ENCODE measurements at regions not wholly inside any gene's neighbourhood (a gene's known extent, or its start where the extent isn't known, plus 50 kb on each side); places are given as distances from the start of the nearest gene placed in this dataset.

- no peak overlapping the region for H2AFZ ChIP-seq (ENCODE audit: low read length)
- H3K27ac ChIP-seq (ENCODE audit: low read depth, low read length, poor library complexity, severe bottlenecking), result no peak overlapping the region
- no peak overlapping the region for H3K9ac ChIP-seq (ENCODE audit: low read length)
- no peaks in the 10 kb centered on the region for H3F3A ChIP-seq (ENCODE audit: insufficient read depth, low read length)
- H3K79me2 ChIP-seq (ENCODE audit: insufficient read depth, low read length), result no peaks in the 10 kb centered on the region
- no peaks in the 10 kb centered on the region for H3K4me1 ChIP-seq (ENCODE audit: insufficient read depth, low read length, severe bottlenecking)
- no peaks in the 10 kb centered on the region for H4K20me1 ChIP-seq (ENCODE audit: insufficient read depth, low read length)
- no peak for TF ChIP-seq EZH2 (IDR thresholded peaks at IDR 0.05; ENCODE audit: borderline replicate concordance, low read length)
- TF ChIP-seq CTCF (IDR thresholded peaks at IDR 0.05; ENCODE audit: low read length), result no peak
- H3K4me2 ChIP-seq (ENCODE audit: low read length), result no peak overlapping the region
- H3K27me3 ChIP-seq (ENCODE audit: insufficient read depth, low read length), result no peaks in the 10 kb centered on the region; the same call in 1 of the 2 replicates
- H3K4me3 ChIP-seq (ENCODE audit: low read depth, low read length, poor library complexity, severe bottlenecking), result no peak overlapping the region
- no peaks in the 10 kb centered on the region for H3K36me3 ChIP-seq (ENCODE audit: insufficient read depth, low read length)
- no peaks in the 10 kb centered on the region for H3K9me2 ChIP-seq (ENCODE audit: low read depth, low read length)
- no peaks in the 10 kb centered on the region for H3K9me3 ChIP-seq (ENCODE audit: low read length)
These were observed 100.0 kb upstream of the LHX5 start for GRCh38 chr12:113571713-113572112.

- TF ChIP-seq EZH2 (IDR thresholded peaks at IDR 0.05; ENCODE audit: borderline replicate concordance, low read length) (no peak), CTCF (IDR thresholded peaks at IDR 0.05; ENCODE audit: low read length) (no peak)
These were observed 98.1 kb upstream of the LHX5 start for GRCh38 chr12:113569806-113570205.

GRCh38 chr12:113568021-113568420, 96.3 kb upstream of the LHX5 start:
- Histone ChIP-seq H3K27me3 (ENCODE audit: insufficient read depth, low read length) (no peaks in the 10 kb centered on the region; the same call in 1 of the 2 replicates), H2AFZ (ENCODE audit: low read length) (no peak overlapping the region), H3K9ac (ENCODE audit: low read length) (no peak overlapping the region), H4K20me1 (ENCODE audit: insufficient read depth, low read length) (no peaks in the 10 kb centered on the region), H3K4me1 (ENCODE audit: insufficient read depth, low read length, severe bottlenecking) (no peaks in the 10 kb centered on the region), H3K9me2 (ENCODE audit: low read depth, low read length) (no peaks in the 10 kb centered on the region), H3F3A (ENCODE audit: insufficient read depth, low read length) (no peaks in the 10 kb centered on the region), H3K9me3 (ENCODE audit: low read length) (no peaks in the 10 kb centered on the region), H3K4me2 (ENCODE audit: low read length) (no peak overlapping the region), H3K4me3 (ENCODE audit: low read depth, low read length, poor library complexity, severe bottlenecking) (no peak overlapping the region), H3K36me3 (ENCODE audit: insufficient read depth, low read length) (no peaks in the 10 kb centered on the region), H3K79me2 (ENCODE audit: insufficient read depth, low read length) (no peaks in the 10 kb centered on the region), H3K27ac (ENCODE audit: low read depth, low read length, poor library complexity, severe bottlenecking) (no peak overlapping the region)
- TF ChIP-seq EZH2 (IDR thresholded peaks at IDR 0.05; ENCODE audit: borderline replicate concordance, low read length) (no peak), CTCF (IDR thresholded peaks at IDR 0.05; ENCODE audit: low read length) (no peak)

More at GRCh38 chr12:113569806-113570205, 98.1 kb upstream of the LHX5 start:
- no peak overlapping the region for H3K27ac ChIP-seq (ENCODE audit: low read depth, low read length, poor library complexity, severe bottlenecking)
- no peaks in the 10 kb centered on the region; the same call in 1 of the 2 replicates for H3K27me3 ChIP-seq (ENCODE audit: insufficient read depth, low read length)
- no peaks in the 10 kb centered on the region for H3K36me3 ChIP-seq (ENCODE audit: insufficient read depth, low read length)
- no peaks in the 10 kb centered on the region for H3F3A ChIP-seq (ENCODE audit: insufficient read depth, low read length)
- H3K79me2 ChIP-seq (ENCODE audit: insufficient read depth, low read length), result no peaks in the 10 kb centered on the region
- H3K9ac ChIP-seq (ENCODE audit: low read length), result no peak overlapping the region
- no peaks in the 10 kb centered on the region for H3K4me1 ChIP-seq (ENCODE audit: insufficient read depth, low read length, severe bottlenecking)
- H4K20me1 ChIP-seq (ENCODE audit: insufficient read depth, low read length), result no peaks in the 10 kb centered on the region
- no peaks in the 10 kb centered on the region for H3K9me2 ChIP-seq (ENCODE audit: low read depth, low read length)
- no peak overlapping the region for H2AFZ ChIP-seq (ENCODE audit: low read length)
- no peak overlapping the region for H3K4me3 ChIP-seq (ENCODE audit: low read depth, low read length, poor library complexity, severe bottlenecking)
- H3K9me3 ChIP-seq (ENCODE audit: low read length), result no peaks in the 10 kb centered on the region
- no peak overlapping the region for H3K4me2 ChIP-seq (ENCODE audit: low read length)
